Lower lobe of right lung (tissue), 2 donors: ENCODE measurements at regions not wholly inside any gene's neighbourhood (a gene's known extent, or its start where the extent isn't known, plus 50 kb on each side); places are given as distances from the start of the nearest gene placed in this dataset.

Source experiments
- ATAC-seq, 2 donors: fragments of 200-7000 bp; cut with Tn5 transposase; one replicate each; pipeline ENCODE4 v1.9.1; 2020 to 2022; ENCODE audit warnings: mild to moderate bottlenecking in 2 of 2, moderate library complexity in 2 of 2
- DNase-seq: peaks from one replicate; pipeline ENCODE4 v3.0.0-alpha.2; 2020
- H3K27ac ChIP-seq: fragments of 200-600 bp; one replicate; pipeline ENCODE4 v1.8.0; 2022
- H3K27me3 ChIP-seq: fragments of 200-600 bp; one replicate; pipeline ENCODE4 v1.8.0; 2022; ENCODE audit warnings: low read depth
- H3K36me3 ChIP-seq: fragments of 200-600 bp; one replicate; pipeline ENCODE4 v1.8.0; 2022; ENCODE audit warnings: mild to moderate bottlenecking
- H3K4me1 ChIP-seq: fragments of 200-600 bp; one replicate; pipeline ENCODE4 v1.8.0; 2022
- H3K4me3 ChIP-seq: fragments of 200-600 bp; one replicate; pipeline ENCODE4 v1.8.0; 2022; ENCODE audit warnings: mild to moderate bottlenecking
- H3K9me3 ChIP-seq: fragments of 200-600 bp; one replicate; pipeline ENCODE4 v1.8.0; 2022
- CTCF ChIP-seq: fragments of 200-600 bp; IDR thresholded peaks from one replicate; pipeline ENCODE4 v1.8.0; 2022; ENCODE audit warnings: antibody characterized with exemption, mild to moderate bottlenecking
- intact Hi-C: fragments of 100-400 bp; cut with DNase I; formaldehyde crosslinking; loops from one replicate; pipeline ENCODE4 v1.11.0; 2022
- donor health status: DM: no; HTN: yes; CAD: no; lungs with severe emphysema.

- H3K4me3 ChIP-seq, result no peak overlapping the region
- H3K27ac ChIP-seq, result no peak overlapping the region
- no peak for ATAC-seq
- intact Hi-C loops, result no loop called here
- no peaks in the 10 kb centered on the region for H3K9me3 ChIP-seq
- no peak for TF ChIP-seq CTCF
- H3K36me3 ChIP-seq, result no peaks in the 10 kb centered on the region
- peaks cover 12% of the 10 kb centered on the region for H3K27me3 ChIP-seq
- DNase-seq, result no peak
- H3K4me1 ChIP-seq, result no peaks in the 10 kb centered on the region
Observed at GRCh38 chr22:26998716-26999115, 341.3 kb downstream of the MIAT start.

- H3K27ac ChIP-seq, result no peak overlapping the region
- H3K36me3 ChIP-seq, result no peaks in the 10 kb centered on the region
- no peak overlapping the region for H3K4me3 ChIP-seq
- no peak for TF ChIP-seq CTCF
- peaks cover 25% of the 10 kb centered on the region for H3K27me3 ChIP-seq
- ATAC-seq (no peak), DNase-seq (no peak)
- no peaks in the 10 kb centered on the region for H3K4me1 ChIP-seq
- intact Hi-C loops, result no loop called here
- no peaks in the 10 kb centered on the region for H3K9me3 ChIP-seq
Observed at GRCh38 chr22:27003297-27003696, 345.9 kb downstream of the MIAT start.

GRCh38 chr22:27004434-27004833 lies 347.0 kb downstream of the MIAT start:
- Histone ChIP-seq H3K27me3 (peaks cover 25% of the 10 kb centered on the region), H3K4me1 (no peaks in the 10 kb centered on the region), H3K36me3 (no peaks in the 10 kb centered on the region), H3K27ac (no peak overlapping the region), H3K4me3 (no peak overlapping the region), H3K9me3 (no peaks in the 10 kb centered on the region)
- no peak for ATAC-seq
- TF ChIP-seq CTCF, result no peak
- intact Hi-C loops, result no loop called here
- DNase-seq, result no peak

- H3K4me1 ChIP-seq, result no peaks in the 10 kb centered on the region
- H3K9me3 ChIP-seq, result no peaks in the 10 kb centered on the region
- H3K36me3 ChIP-seq, result no peaks in the 10 kb centered on the region
- ATAC-seq, result no peak
- no peak overlapping the region for H3K4me3 ChIP-seq
- no peak overlapping the region for H3K27ac ChIP-seq
- intact Hi-C loops, result no loop called here
- peaks cover 20% of the 10 kb centered on the region for H3K27me3 ChIP-seq
- no peak for DNase-seq
- no peak for TF ChIP-seq CTCF
Observed at GRCh38 chr22:27008454-27008853, 351.1 kb downstream of the MIAT start.

GRCh38 chr22:27011133-27011532 lies 353.7 kb downstream of the MIAT start:
- H3K9me3 ChIP-seq, result no peaks in the 10 kb centered on the region
- TF ChIP-seq CTCF, result no peak
- no peaks in the 10 kb centered on the region for H3K4me1 ChIP-seq
- H3K27me3 ChIP-seq, result peaks cover 20% of the 10 kb centered on the region
- intact Hi-C loops, result no loop called here
- no peak for ATAC-seq
- no peak overlapping the region for H3K27ac ChIP-seq
- no peak overlapping the region for H3K4me3 ChIP-seq
- H3K36me3 ChIP-seq, result no peaks in the 10 kb centered on the region
- no peak for DNase-seq

GRCh38 chr22:27011717-27012116 lies 354.3 kb downstream of the MIAT start:
- no peak for TF ChIP-seq CTCF
- Histone ChIP-seq H3K4me1 (no peaks in the 10 kb centered on the region), H3K27me3 (peaks cover 26% of the 10 kb centered on the region), H3K4me3 (no peak overlapping the region), H3K36me3 (no peaks in the 10 kb centered on the region), H3K27ac (no peak overlapping the region), H3K9me3 (no peaks in the 10 kb centered on the region)
- intact Hi-C loops, result no loop called here
- ATAC-seq (no peak), DNase-seq (no peak)
